PC-9 (cell line): ENCODE measurements at regions not wholly inside any gene's neighbourhood (a gene's known extent, or its start where the extent isn't known, plus 50 kb on each side); places are given as distances from the start of the nearest gene placed in this dataset.

Experiments used
- EZH2 ChIP-seq: fragments of 200-600 bp; sonication (generic); IDR thresholded peaks from 2 replicates; pipeline ENCODE4 v1.8.0; 2017; ENCODE audit warnings: antibody characterized with exemption, low read depth
- TF ChIP-seq, protein P1 (sequence below): fragments of 200-600 bp; sonication (generic); conservative IDR thresholded peaks from 2 replicates; pipeline ENCODE4 v1.6.1; 2017; ENCODE audit warnings: mixed run types, antibody characterized with exemption, mild to moderate bottlenecking, moderate library complexity

DNA sequence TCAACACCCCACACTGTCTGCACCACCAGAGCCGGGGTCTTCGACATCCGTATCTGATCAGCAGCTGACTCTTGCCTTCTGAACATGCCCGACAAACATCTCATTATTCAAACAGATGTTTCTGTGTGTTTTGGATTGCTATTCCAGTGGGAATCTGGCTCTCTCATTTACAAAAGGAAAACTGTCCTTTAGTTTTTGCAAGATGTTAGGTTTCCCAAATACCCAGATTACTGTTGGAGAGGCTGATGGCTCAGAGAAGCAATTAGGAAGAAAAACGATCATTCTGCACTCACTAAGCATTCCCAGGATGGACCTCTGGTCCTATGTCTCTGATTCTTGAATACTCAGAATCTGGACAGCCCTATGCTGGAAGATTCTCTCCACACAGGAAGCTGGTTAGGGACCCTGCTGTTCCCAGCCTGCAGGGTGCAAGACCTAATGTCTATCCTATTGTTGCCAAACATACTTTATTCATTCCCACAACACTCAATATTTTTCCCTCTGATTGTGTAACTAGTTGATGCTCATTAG lies 532.9 kb downstream of the CDH26 start:
- TF ChIP-seq, protein P1, sequence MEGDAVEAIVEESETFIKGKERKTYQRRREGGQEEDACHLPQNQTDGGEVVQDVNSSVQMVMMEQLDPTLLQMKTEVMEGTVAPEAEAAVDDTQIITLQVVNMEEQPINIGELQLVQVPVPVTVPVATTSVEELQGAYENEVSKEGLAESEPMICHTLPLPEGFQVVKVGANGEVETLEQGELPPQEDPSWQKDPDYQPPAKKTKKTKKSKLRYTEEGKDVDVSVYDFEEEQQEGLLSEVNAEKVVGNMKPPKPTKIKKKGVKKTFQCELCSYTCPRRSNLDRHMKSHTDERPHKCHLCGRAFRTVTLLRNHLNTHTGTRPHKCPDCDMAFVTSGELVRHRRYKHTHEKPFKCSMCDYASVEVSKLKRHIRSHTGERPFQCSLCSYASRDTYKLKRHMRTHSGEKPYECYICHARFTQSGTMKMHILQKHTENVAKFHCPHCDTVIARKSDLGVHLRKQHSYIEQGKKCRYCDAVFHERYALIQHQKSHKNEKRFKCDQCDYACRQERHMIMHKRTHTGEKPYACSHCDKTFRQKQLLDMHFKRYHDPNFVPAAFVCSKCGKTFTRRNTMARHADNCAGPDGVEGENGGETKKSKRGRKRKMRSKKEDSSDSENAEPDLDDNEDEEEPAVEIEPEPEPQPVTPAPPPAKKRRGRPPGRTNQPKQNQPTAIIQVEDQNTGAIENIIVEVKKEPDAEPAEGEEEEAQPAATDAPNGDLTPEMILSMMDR, result no peak
- no peak for TF ChIP-seq EZH2
